ENCODE measurements at regions not wholly inside any gene's neighbourhood (a gene's known extent, or its start where the extent isn't known, plus 50 kb on each side); places are given as distances from the start of the nearest gene placed in this dataset.

DNA sequence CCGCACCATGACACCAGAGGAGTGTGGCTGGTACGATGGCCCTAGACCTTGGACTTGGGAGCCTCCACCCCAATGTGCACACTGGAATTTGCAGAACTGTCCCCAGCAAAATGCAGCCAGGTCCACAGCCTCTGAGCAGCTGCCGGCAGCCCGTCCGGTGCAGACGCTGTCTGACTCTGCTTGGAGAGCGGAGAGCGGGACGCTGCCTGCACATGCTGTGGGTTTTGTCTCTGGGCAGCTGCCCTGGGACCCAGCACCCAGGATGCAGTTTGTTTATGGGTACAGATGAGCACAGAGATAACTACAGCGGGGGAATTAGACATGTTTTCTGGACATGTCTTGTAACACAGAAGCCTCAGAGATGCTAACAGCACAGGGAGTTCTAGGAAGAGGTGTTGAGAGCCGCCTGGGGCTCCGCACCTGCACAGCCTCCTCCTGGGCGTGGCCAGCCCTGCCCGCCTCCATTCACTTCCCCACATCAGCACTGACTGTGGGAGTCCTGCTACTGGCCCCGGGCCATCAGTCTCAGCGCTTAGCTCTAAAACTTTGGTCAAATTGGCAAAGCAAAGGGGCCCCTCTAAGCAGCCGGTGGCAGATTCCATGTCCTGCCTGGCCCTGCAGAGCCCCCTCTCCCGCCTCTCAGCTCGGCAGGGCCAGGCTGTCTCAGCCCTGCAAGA lies 159.6 kb downstream of the IRX2 start:
- Histone ChIP-seq H3K9ac (ENCODE audit: low read length) (no peak overlapping the region), H3K4me3 (ENCODE audit: low read length) (no peak overlapping the region), H3K36me3 (ENCODE audit: control insufficient read depth, insufficient read depth, low read length) (no peaks in the 10 kb centered on the region), H3K27me3 (ENCODE audit: control insufficient read depth, insufficient read depth, low read length) (no peaks in the 10 kb centered on the region), H3K27ac (ENCODE audit: low read depth, low read length) (no peak overlapping the region), H3K4me1 (ENCODE audit: control insufficient read depth, insufficient read depth, low read length) (no peaks in the 10 kb centered on the region)

DNA sequence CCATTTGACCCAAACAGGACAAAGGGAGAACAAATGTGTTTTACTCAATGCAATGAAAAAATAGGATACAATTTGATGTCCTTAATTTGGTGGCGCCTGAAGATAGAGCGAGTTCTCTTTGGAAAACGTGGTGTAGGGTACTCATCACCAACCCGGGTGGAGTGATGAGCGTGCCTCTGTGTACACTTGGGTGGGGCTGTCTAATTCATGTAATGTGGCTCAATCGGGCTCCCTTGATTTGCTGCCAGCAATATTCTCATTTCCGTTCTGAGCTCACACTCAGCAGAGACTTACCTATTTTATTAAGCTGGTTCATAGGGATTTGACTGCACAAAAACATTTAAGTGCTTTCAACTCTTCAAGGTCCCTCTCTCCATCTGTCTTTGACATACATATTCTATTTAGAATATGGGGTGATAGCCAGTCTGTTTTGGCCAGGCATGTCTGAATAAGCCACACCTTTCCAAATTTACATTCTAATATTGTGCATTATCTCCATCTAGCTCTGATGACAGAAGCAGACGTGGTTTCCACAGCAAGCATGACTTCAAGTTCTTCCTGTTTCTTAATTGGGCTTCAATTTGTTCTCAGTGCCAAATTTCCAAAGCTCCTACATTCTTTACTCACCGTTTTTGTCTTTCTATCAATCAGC lies 162.5 kb downstream of the IRX2 start:
- no peak overlapping the region for H3K27ac ChIP-seq (ENCODE audit: low read depth, low read length)
- no peaks in the 10 kb centered on the region for H3K4me1 ChIP-seq (ENCODE audit: control insufficient read depth, insufficient read depth, low read length)
- H3K36me3 ChIP-seq (ENCODE audit: control insufficient read depth, insufficient read depth, low read length): no peaks in the 10 kb centered on the region
- H3K4me3 ChIP-seq (ENCODE audit: low read length): no peak overlapping the region
- no peak overlapping the region for H3K9ac ChIP-seq (ENCODE audit: low read length)
- no peaks in the 10 kb centered on the region for H3K27me3 ChIP-seq (ENCODE audit: control insufficient read depth, insufficient read depth, low read length)

DNA sequence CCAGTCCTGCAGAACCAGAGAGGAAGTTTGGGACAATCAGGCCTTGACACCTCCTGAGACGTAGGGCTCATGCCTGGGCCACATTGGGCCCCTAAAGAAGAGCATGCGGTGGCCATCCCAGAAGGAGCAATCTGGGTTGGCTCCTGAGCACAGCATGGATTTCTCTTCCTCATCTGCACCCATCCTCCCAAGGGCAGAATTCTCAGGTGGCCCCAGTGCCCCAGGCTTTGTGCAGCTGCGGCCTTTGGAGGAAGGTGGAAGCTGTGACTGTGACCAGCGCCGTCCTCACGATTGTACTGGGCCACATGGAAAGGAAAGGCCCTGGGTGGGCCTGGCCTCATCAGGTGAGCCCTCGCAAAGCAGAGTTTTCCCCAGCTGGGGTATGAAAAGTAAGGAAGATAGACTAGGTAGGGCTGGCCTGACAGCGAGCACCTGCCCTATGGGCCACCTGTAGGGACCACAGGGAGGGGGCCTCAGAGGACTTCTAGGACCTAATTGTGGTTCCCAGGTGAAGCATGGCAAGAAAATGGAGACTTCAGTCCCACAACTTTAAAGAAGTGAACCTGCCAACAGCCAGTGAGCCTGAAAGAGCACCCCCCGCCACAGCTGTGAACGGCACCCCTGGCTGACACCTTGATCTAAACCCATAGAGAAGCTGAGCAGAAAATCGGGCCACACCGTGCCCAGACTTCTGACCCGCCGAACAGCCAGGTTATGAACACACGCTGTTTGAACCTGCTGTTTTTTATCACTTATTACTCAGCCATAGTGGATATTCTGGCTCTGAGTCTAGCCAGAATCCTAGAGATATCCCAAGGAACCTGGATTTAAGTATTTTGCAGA lies 164.1 kb downstream of the IRX2 start:
- H3K27ac ChIP-seq (ENCODE audit: low read depth, low read length): no peak overlapping the region
- H3K27me3 ChIP-seq (ENCODE audit: control insufficient read depth, insufficient read depth, low read length): peaks cover 2% of the 10 kb centered on the region
- H3K9ac ChIP-seq (ENCODE audit: low read length): no peak overlapping the region
- no peak overlapping the region for H3K4me3 ChIP-seq (ENCODE audit: low read length)
- no peaks in the 10 kb centered on the region for H3K4me1 ChIP-seq (ENCODE audit: control insufficient read depth, insufficient read depth, low read length)
- H3K36me3 ChIP-seq (ENCODE audit: control insufficient read depth, insufficient read depth, low read length): no peaks in the 10 kb centered on the region

DNA sequence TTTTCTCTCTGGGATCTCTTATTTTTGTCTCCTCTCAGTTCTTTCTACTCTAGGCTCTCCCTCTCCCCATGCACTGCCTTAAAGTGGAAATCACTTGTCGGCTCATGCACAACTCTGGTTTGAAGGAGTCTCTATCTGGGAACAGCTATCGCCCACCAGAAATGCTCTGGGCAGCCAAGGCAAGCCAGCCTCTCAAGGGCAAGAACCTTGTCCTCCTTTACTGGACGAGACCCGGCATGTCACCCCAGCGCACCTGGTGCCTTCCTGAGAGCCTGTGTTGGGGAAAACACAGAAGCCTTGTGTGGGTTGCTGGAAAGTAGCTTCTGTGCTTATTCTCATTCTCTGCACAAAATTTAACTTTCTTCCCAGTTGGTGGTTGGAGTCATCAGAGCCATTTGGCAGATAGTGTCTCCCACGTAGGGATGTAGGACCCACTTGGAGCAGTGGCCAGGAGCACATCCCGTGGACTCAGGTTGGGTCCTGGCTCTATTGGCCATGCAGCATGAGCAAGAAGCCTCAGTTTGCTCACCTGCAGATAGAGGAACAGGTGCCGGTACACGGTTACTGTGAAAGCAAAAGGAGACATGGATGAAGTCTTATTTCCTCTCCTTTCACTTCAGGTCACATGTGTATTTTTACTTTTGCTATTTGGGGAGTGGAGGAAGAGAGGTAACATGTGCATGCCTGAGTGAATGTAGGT lies 165.3 kb downstream of the IRX2 start:
- no peaks in the 10 kb centered on the region for H3K4me1 ChIP-seq (ENCODE audit: control insufficient read depth, insufficient read depth, low read length)
- no peak overlapping the region for H3K27ac ChIP-seq (ENCODE audit: low read depth, low read length)
- no peak overlapping the region for H3K4me3 ChIP-seq (ENCODE audit: low read length)
- H3K36me3 ChIP-seq (ENCODE audit: control insufficient read depth, insufficient read depth, low read length): no peaks in the 10 kb centered on the region
- H3K27me3 ChIP-seq (ENCODE audit: control insufficient read depth, insufficient read depth, low read length): peaks cover 2% of the 10 kb centered on the region
- H3K9ac ChIP-seq (ENCODE audit: low read length): no peak overlapping the region

DNA sequence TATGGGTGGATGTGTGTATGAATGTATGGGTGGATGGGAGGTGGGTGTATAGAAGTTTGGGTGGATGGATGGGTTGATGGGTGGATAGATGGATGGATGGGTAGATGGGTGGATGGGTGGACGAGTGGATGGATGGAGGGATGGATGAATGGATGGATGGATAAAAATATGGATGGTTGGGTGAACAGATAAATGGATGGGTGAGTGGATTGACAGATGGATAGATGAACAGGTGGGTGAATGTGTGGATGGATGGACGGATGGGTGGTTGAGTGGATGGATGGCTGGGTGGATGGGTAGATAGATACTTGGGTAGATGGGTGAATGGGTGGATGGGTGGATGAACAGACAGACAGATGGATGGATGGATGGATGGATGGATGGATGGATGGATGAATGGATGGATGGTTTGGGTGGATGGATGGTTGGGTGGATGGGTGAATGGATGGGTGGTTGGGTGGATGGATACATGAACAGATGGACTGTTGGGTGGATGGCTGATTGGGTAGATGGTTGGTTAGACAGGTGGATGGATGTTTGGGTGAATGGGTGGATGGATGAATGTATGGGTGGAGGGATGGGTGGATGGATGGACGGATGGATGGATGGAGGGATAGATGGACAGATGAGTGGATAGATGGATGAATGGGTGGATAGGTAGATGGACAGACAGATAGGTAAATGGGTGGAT lies 166.8 kb downstream of the IRX2 start:
- Histone ChIP-seq H3K36me3 (ENCODE audit: control insufficient read depth, insufficient read depth, low read length) (no peaks in the 10 kb centered on the region), H3K9ac (ENCODE audit: low read length) (no peak overlapping the region), H3K27me3 (ENCODE audit: control insufficient read depth, insufficient read depth, low read length) (peaks cover 2% of the 10 kb centered on the region), H3K4me3 (ENCODE audit: low read length) (no peak overlapping the region), H3K4me1 (ENCODE audit: control insufficient read depth, insufficient read depth, low read length) (no peaks in the 10 kb centered on the region), H3K27ac (ENCODE audit: low read depth, low read length) (no peak overlapping the region)

DNA sequence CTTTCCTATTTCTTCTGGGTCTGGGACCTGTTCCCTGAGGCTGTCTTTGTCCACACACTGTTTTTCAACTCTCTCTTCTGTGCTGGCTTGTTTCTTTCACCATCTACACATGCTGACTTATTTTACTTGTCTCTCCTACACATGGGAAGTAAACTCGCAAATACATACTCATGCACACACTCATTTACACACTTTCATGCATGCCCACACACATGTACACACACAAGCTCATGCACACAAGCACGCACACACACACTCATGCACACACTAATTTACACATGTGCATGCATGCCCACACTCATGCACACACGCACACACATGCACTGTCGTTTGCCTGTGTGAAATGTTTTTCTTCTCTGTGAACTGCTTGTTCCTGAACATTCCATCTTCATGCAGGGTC lies 169.0 kb downstream of the IRX2 start:
- Histone ChIP-seq H3K27ac (ENCODE audit: low read depth, low read length) (no peak overlapping the region), H3K27me3 (ENCODE audit: control insufficient read depth, insufficient read depth, low read length) (peaks cover 2% of the 10 kb centered on the region)

DNA sequence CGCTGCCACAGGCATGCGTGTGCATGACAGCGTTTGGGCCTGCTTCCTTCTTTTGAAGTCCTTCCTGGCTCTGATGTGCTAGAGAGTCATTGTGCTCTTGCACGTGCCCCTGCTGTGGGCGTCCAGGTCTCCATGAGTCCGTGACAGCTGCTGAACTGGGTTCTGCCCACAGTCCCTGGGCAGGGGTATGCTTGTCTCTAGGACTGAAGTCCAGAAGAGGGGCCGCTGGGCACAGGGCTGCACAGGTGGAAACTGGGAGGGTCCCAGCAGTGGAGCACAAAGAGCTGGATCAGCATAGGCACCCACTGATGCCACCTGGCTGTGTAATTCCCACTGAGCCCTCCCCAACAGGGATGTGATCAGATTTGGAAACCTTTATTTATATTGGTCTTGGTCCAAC lies 169.4 kb downstream of the IRX2 start:
- H3K4me1 ChIP-seq (ENCODE audit: control insufficient read depth, insufficient read depth, low read length): no peaks in the 10 kb centered on the region
- H3K9ac ChIP-seq (ENCODE audit: low read length): no peak overlapping the region
- H3K27me3 ChIP-seq (ENCODE audit: control insufficient read depth, insufficient read depth, low read length): peaks cover 2% of the 10 kb centered on the region
- no peaks in the 10 kb centered on the region for H3K36me3 ChIP-seq (ENCODE audit: control insufficient read depth, insufficient read depth, low read length)
- H3K4me3 ChIP-seq (ENCODE audit: low read length): no peak overlapping the region
- no peak overlapping the region for H3K27ac ChIP-seq (ENCODE audit: low read depth, low read length)

More for the DNA sequence above, 169.0 kb downstream of the IRX2 start:
- no peaks in the 10 kb centered on the region for H3K36me3 ChIP-seq (ENCODE audit: control insufficient read depth, insufficient read depth, low read length)
- no peaks in the 10 kb centered on the region for H3K4me1 ChIP-seq (ENCODE audit: control insufficient read depth, insufficient read depth, low read length)
- no peak overlapping the region for H3K4me3 ChIP-seq (ENCODE audit: low read length)
- no peak overlapping the region for H3K9ac ChIP-seq (ENCODE audit: low read length)

DNA sequence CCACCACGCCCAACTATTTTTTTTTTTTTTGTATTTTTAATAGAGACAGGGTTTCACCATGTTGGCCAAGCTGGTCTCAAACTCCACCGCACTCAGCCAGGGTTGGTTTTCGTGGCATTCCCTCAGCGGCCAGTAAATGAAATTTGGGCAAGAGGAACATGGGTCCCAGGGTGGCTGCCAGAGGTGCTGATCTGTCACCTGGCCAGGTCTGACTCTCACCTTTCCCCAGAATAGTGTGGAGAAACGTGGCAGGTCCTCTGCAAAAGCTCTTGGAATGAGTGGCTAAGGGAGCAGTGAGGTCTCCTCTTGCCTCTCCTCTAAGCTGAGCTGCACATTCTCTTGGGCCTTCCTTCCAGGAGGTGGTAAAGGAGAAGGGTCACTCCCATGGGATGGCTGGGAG lies 170.1 kb downstream of the IRX2 start:
- H3K9ac ChIP-seq (ENCODE audit: low read length): no peak overlapping the region
- H3K36me3 ChIP-seq (ENCODE audit: control insufficient read depth, insufficient read depth, low read length): no peaks in the 10 kb centered on the region
- peaks cover 2% of the 10 kb centered on the region for H3K27me3 ChIP-seq (ENCODE audit: control insufficient read depth, insufficient read depth, low read length)
- H3K27ac ChIP-seq (ENCODE audit: low read depth, low read length): no peak overlapping the region
- H3K4me1 ChIP-seq (ENCODE audit: control insufficient read depth, insufficient read depth, low read length): no peaks in the 10 kb centered on the region
- no peak overlapping the region for H3K4me3 ChIP-seq (ENCODE audit: low read length)

DNA sequence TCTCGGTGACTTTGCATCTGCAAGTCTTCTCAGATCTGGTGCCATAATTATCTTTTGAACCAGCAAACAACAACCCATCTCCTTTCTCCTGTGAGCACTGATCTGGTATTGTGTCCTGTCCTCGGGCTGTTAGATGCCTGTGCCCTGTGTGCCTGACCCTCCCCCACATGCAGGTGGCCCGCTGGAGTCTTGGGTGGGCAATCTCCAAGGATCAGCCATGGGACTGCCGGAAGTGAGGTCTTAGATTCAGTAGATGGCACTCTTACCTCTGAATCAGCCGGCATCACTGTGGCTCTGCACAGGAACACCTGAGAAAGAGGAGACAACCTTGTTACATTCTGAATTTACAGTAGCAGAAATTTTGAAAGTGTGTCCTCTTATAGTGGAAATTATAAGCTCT lies 172.4 kb downstream of the IRX2 start:
- no peaks in the 10 kb centered on the region for H3K4me1 ChIP-seq (ENCODE audit: control insufficient read depth, insufficient read depth, low read length)
- no peak overlapping the region for H3K9ac ChIP-seq (ENCODE audit: low read length)

DNA sequence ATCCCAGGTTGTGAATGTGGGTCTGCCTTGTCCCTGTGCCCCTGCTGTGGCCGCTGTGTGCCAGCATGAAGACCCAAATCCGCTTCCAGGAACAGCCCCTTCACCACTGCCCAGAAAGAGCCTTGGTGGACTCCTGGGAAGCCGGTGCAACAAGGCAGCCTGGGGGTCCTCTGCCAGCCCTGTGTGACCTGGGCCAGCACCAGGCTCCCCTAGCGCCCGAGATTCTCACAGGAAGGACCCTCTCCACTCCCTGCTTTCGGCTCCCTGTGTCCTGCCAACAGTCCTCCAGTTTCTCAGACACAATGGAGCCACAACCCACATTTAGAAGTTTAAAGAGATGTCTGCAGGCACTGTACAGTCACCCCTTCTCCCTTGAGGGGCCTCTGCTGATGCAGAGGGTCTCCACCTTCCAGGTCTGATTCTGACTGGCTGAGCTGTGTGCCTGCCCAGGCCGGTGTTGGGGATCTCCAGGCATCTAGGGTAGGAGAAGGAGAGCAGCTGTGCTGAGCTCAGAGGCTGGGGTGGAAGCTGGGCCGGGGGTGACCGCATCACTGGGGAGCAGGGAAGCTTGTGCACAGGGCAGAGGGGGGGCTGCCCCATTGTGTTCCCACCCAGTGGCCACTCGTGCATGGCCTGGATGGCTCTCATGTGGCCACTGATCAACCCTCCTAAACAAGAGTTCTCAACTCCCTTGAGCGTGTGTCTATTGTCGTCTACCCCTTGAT lies 174.0 kb downstream of the IRX2 start:
- Histone ChIP-seq H3K27ac (ENCODE audit: low read depth, low read length) (no peak overlapping the region), H3K36me3 (ENCODE audit: control insufficient read depth, insufficient read depth, low read length) (no peaks in the 10 kb centered on the region), H3K27me3 (ENCODE audit: control insufficient read depth, insufficient read depth, low read length) (no peaks in the 10 kb centered on the region), H3K9ac (ENCODE audit: low read length) (no peak overlapping the region), H3K4me1 (ENCODE audit: control insufficient read depth, insufficient read depth, low read length) (no peaks in the 10 kb centered on the region), H3K4me3 (ENCODE audit: low read length) (no peak overlapping the region)

More for the DNA sequence above, 172.4 kb downstream of the IRX2 start:
- H3K27me3 ChIP-seq (ENCODE audit: control insufficient read depth, insufficient read depth, low read length): peaks cover 2% of the 10 kb centered on the region
- H3K36me3 ChIP-seq (ENCODE audit: control insufficient read depth, insufficient read depth, low read length): no peaks in the 10 kb centered on the region
- H3K27ac ChIP-seq (ENCODE audit: low read depth, low read length): no peak overlapping the region
- H3K4me3 ChIP-seq (ENCODE audit: low read length): no peak overlapping the region

DNA sequence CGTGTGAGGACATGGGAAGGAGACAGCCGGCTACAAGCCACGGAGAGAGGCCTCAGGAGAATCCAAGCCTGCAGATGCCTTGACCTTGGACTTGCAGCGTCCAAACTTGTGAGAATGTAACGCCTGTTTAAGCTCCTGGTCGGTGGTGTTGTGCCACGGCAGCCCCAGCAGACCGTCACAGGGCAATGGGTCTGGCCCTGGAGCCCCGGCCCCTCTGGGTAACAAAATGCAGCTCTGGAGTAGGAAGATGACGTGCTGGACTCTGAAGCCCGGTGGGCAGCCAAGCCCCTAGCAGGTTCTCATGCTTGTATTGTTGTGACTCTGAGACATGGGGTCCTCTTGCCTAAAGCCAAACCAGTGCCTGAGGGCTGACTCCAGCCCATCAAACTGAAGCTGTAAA lies 174.7 kb downstream of the IRX2 start:
- Histone ChIP-seq H3K4me3 (ENCODE audit: low read length) (no peak overlapping the region), H3K9ac (ENCODE audit: low read length) (no peak overlapping the region)

More for the DNA sequence above, 174.7 kb downstream of the IRX2 start:
- Histone ChIP-seq H3K36me3 (ENCODE audit: control insufficient read depth, insufficient read depth, low read length) (no peaks in the 10 kb centered on the region), H3K27ac (ENCODE audit: low read depth, low read length) (no peak overlapping the region), H3K27me3 (ENCODE audit: control insufficient read depth, insufficient read depth, low read length) (no peaks in the 10 kb centered on the region), H3K4me1 (ENCODE audit: control insufficient read depth, insufficient read depth, low read length) (no peaks in the 10 kb centered on the region)
